ENCODE measurements at regions not wholly inside any gene's neighbourhood (a gene's known extent, or its start where the extent isn't known, plus 50 kb on each side); places are given as distances from the start of the nearest gene placed in this dataset.

DNA sequence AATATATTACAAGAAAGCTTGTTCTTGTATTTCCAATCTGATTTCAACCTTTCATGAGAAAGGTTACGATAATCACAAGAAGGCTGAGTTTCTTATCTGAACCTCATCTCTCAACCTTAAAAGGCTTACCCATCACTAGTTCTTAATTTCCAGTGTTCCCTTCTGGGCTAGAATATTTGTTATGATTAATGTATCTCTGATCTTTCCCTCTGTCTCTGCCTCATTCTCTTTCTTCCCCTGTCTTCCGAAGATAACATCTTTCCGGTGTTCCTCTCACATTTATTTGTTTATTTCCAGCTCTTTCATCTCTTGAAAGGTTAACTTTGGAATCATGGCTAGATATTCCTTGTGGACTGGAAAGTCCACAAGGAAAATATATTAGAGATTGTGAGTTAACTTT, 255.9 kb downstream of the SLC6A15 start:
- POLR2A ChIA-PET: no interaction called here
- DNase-seq (ENCODE audit: low read depth, low spot score): no peak
- H3K27ac ChIP-seq (ENCODE audit: low read depth, low read length): no peak overlapping the region
- no peaks in the 10 kb centered on the region for H3K9me3 ChIP-seq (ENCODE audit: control insufficient read depth, insufficient read depth, low read length)
- TF ChIP-seq, protein P1, sequence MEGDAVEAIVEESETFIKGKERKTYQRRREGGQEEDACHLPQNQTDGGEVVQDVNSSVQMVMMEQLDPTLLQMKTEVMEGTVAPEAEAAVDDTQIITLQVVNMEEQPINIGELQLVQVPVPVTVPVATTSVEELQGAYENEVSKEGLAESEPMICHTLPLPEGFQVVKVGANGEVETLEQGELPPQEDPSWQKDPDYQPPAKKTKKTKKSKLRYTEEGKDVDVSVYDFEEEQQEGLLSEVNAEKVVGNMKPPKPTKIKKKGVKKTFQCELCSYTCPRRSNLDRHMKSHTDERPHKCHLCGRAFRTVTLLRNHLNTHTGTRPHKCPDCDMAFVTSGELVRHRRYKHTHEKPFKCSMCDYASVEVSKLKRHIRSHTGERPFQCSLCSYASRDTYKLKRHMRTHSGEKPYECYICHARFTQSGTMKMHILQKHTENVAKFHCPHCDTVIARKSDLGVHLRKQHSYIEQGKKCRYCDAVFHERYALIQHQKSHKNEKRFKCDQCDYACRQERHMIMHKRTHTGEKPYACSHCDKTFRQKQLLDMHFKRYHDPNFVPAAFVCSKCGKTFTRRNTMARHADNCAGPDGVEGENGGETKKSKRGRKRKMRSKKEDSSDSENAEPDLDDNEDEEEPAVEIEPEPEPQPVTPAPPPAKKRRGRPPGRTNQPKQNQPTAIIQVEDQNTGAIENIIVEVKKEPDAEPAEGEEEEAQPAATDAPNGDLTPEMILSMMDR (IDR thresholded peaks at IDR 0.05; ENCODE audit: low read depth, low read length): no peak
- no peak overlapping the region for H3K4me3 ChIP-seq (ENCODE audit: low read depth, low read length)
- no peaks in the 10 kb centered on the region for H3K27me3 ChIP-seq (ENCODE audit: control insufficient read depth, insufficient read depth, low read length)
- CTCF ChIA-PET: no interaction called here

DNA sequence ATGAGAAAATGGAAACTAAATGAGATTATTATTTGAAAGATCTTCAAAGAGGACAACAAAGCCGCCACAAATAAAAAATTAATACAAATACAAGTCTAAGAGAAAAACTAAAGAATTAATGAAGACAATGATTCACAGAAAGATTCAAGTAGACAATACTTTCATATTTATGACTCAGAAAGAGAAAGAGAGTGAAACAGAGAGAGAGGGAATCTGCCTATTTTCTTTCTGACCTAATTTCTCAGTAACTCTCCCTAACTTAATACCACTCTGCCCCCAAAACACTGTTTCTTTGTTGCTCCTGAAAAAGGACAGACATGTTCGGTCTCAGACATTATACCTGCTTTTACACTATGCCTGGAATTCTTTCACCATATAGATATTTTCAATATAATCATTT, 259.1 kb downstream of the SLC6A15 start:
- H3K27me3 ChIP-seq (ENCODE audit: control insufficient read depth, insufficient read depth, low read length): no peaks in the 10 kb centered on the region
- H3K9me3 ChIP-seq (ENCODE audit: control insufficient read depth, insufficient read depth, low read length): no peaks in the 10 kb centered on the region
- no peak overlapping the region for H3K4me3 ChIP-seq (ENCODE audit: low read depth, low read length)
- ChIA-PET POLR2A (no interaction called here), CTCF (no interaction called here)
- TF ChIP-seq, protein P1 (IDR thresholded peaks at IDR 0.05; ENCODE audit: low read depth, low read length): no peak
- H3K27ac ChIP-seq (ENCODE audit: low read depth, low read length): no peak overlapping the region
- DNase-seq (ENCODE audit: low read depth, low spot score): no peak

DNA sequence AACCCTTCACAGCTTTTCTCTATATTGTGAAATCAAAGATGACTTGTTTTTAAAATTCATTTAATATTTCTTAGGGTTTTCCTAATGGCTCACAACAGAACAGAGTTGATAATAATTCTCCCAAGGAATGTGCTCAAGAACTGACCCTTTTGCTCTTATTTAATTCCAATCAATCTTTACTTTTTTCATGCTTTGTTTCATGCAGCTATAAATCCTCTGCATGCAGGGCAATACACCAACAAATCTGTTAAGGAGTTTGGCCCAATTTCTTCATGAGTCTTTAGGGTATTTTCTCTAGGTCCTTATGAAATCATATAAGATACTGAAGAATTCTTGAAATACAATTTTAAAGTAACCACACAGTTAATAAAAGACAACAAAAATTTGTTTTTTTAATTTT, 264.2 kb downstream of the SLC6A15 start:
- TF ChIP-seq, protein P1 (IDR thresholded peaks at IDR 0.05; ENCODE audit: low read depth, low read length): no peak

DNA sequence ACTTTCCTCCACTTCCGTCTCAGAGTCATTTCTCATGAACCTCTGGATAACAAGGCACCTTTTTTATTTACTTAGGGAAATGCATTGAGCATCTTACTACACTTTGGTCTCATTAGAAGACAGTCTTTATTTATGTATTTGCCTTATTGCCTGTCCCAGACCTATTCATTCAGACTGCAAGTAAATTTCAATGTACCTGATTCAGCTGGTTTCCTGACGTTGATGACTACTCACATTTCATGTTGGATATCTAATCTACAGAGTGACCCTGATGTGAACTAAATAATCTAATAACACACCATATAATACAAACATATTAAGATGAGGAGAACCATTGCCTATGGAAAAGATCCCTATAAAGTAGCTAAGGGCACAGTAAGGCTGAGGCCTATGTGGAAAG, 267.7 kb downstream of the SLC6A15 start:
- TF ChIP-seq, protein P1 (IDR thresholded peaks at IDR 0.05; ENCODE audit: low read depth, low read length): no peak
- no peaks in the 10 kb centered on the region for H3K27me3 ChIP-seq (ENCODE audit: control insufficient read depth, insufficient read depth, low read length)
- CTCF ChIA-PET: interaction anchor here (0.7 kb wide), 1 partner anchor 1139 kb away, joined by 4 read pairs; no protein-coding TSS in a partner anchor

More for the DNA sequence above, 264.2 kb downstream of the SLC6A15 start:
- CTCF ChIA-PET: no interaction called here
- no peak overlapping the region for H3K27ac ChIP-seq (ENCODE audit: low read depth, low read length)
- no peak for DNase-seq (ENCODE audit: low read depth, low spot score)
- H3K4me3 ChIP-seq (ENCODE audit: low read depth, low read length): no peak overlapping the region
- POLR2A ChIA-PET: no interaction called here
- H3K27me3 ChIP-seq (ENCODE audit: control insufficient read depth, insufficient read depth, low read length): no peaks in the 10 kb centered on the region
- no peaks in the 10 kb centered on the region for H3K9me3 ChIP-seq (ENCODE audit: control insufficient read depth, insufficient read depth, low read length)

DNA sequence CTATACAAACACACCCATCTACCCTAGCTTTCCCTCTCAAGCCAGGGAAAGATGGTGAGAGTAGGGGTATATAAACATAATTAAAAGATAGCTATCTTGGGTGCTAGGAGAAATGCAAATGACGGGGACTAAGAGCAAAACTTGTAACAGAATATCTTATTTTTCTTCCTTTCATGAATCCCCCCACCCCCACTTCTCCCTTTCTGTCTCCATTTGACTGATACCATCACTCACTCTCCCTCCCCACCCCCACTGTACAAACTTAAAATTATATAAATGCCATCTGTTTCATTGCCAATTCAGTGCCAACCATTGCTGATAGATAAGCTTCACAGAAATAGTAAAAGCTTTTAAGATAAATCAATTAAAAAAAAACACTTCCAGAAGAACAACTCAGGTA, 268.6 kb downstream of the SLC6A15 start:
- POLR2A ChIA-PET: no interaction called here
- Histone ChIP-seq H3K27me3 (ENCODE audit: control insufficient read depth, insufficient read depth, low read length) (no peaks in the 10 kb centered on the region), H3K4me3 (ENCODE audit: low read depth, low read length) (no peak overlapping the region), H3K9me3 (ENCODE audit: control insufficient read depth, insufficient read depth, low read length) (no peaks in the 10 kb centered on the region), H3K27ac (ENCODE audit: low read depth, low read length) (no peak overlapping the region)
- TF ChIP-seq, protein P1 (IDR thresholded peaks at IDR 0.05; ENCODE audit: low read depth, low read length): no peak
- no peak for DNase-seq (ENCODE audit: low read depth, low spot score)
- CTCF ChIA-PET: no interaction called here

More for the DNA sequence above, 267.7 kb downstream of the SLC6A15 start:
- POLR2A ChIA-PET: no interaction called here
- DNase-seq (ENCODE audit: low read depth, low spot score): no peak
- no peak overlapping the region for H3K27ac ChIP-seq (ENCODE audit: low read depth, low read length)
- H3K9me3 ChIP-seq (ENCODE audit: control insufficient read depth, insufficient read depth, low read length): no peaks in the 10 kb centered on the region
- no peak overlapping the region for H3K4me3 ChIP-seq (ENCODE audit: low read depth, low read length)

Measured in AG04450 (cell line).